CD4-positive, alpha-beta memory T cell (primary cell): ENCODE measurements at regions not wholly inside any gene's neighbourhood (a gene's known extent, or its start where the extent isn't known, plus 50 kb on each side); places are given as distances from the start of the nearest gene placed in this dataset.
"Not testable (repeated sequence)": the region's sequence is repeated elsewhere in the genome, so short reads cannot be mapped to it uniquely, and the experiment has no call there.

Experiments
- CTCF ChIA-PET: fragments of 350-600 bp; sonication (Branson Sonifier 250); formaldehyde crosslinking; loops from one replicate; lab custom pipeline; 2021; ENCODE audit warnings: inconsistent platforms; ENCODE audit not compliant: partially characterized antibody; lab: Charles Lee
- POLR2A ChIA-PET: fragments of 350-600 bp; sonication (Branson Sonifier 250); formaldehyde crosslinking; loops from one replicate; lab custom pipeline; 2021; ENCODE audit not compliant: partially characterized antibody; lab: Charles Lee
- DNase-seq, 5 donors: peaks; one replicate each; pipeline versions ENCODE4 v3.0.0 to v3.0.0-alpha.2; 2020 to 2022; ENCODE audit warnings: mixed read lengths in 1 of 5
- H3K27ac ChIP-seq: one replicate; pipeline ENCODE4 v1.7.0; 2013; ENCODE audit warnings: low read depth, low read length
- H3K27me3 ChIP-seq: 2 replicates; pipeline ENCODE4 v1.7.0; 2013; ENCODE audit warnings: mild to moderate bottlenecking, low read length, moderate library complexity; ENCODE audit not compliant: insufficient read depth
- H3K36me3 ChIP-seq: 2 replicates; pipeline ENCODE4 v1.7.0; 2013; ENCODE audit warnings: mild to moderate bottlenecking, low read length, moderate library complexity; ENCODE audit not compliant: insufficient read depth
- H3K4me1 ChIP-seq: 2 replicates; pipeline ENCODE4 v1.7.0; 2013; ENCODE audit warnings: mild to moderate bottlenecking, low read length, moderate library complexity; ENCODE audit not compliant: insufficient read depth
- H3K4me3 ChIP-seq, 2 donors: one replicate each; pipeline ENCODE4 v1.7.0; 2013; ENCODE audit warnings: low read length in 2 of 2, mild to moderate bottlenecking in 1 of 2
- H3K9me3 ChIP-seq, 2 donors: one replicate each; pipeline ENCODE4 v1.7.0; 2013; ENCODE audit warnings: low read length in 2 of 2, control low read depth in 1 of 2; ENCODE audit not compliant: control insufficient read depth in 1 of 2
- H3K27ac Mint-ChIP-seq, 7 donors: one replicate each; pipeline ENCODE4 v1.8.0; 2020 to 2021; ENCODE audit warnings: mixed read lengths in 7 of 7, mild to moderate bottlenecking in 6 of 7, inconsistent platforms in 3 of 7, moderate library complexity in 3 of 7
- H3K27me3 Mint-ChIP-seq, 2 donors: one replicate each; pipeline ENCODE4 v1.8.0; 2020 to 2021; ENCODE audit warnings: mixed read lengths in 2 of 2
- H3K36me3 Mint-ChIP-seq, 2 donors: one replicate each; pipeline ENCODE4 v1.8.0; 2020 to 2021; ENCODE audit warnings: mixed read lengths in 2 of 2, inconsistent platforms in 1 of 2, mild to moderate bottlenecking in 1 of 2
- H3K4me1 Mint-ChIP-seq, 4 donors: one replicate each; pipeline ENCODE4 v1.8.0; 2020 to 2021; ENCODE audit warnings: mixed read lengths in 4 of 4, mild to moderate bottlenecking in 1 of 4
- H3K4me3 Mint-ChIP-seq, 8 donors: one replicate each; pipeline ENCODE4 v1.8.0; 2020 to 2021; ENCODE audit warnings: mixed read lengths in 8 of 8, mild to moderate bottlenecking in 7 of 8, moderate library complexity in 6 of 8, inconsistent platforms in 3 of 8
- H3K9me3 Mint-ChIP-seq, 8 donors: one replicate each; pipeline ENCODE4 v1.8.0; 2020 to 2021; ENCODE audit warnings: mixed read lengths in 8 of 8, mild to moderate bottlenecking in 5 of 8, inconsistent platforms in 3 of 8, moderate library complexity in 1 of 8
- intact Hi-C: fragments of 100-400 bp; cut with micrococcal nuclease; formaldehyde crosslinking; loops from one replicate; pipeline ENCODE4 v1.15.1; 2023

DNA sequence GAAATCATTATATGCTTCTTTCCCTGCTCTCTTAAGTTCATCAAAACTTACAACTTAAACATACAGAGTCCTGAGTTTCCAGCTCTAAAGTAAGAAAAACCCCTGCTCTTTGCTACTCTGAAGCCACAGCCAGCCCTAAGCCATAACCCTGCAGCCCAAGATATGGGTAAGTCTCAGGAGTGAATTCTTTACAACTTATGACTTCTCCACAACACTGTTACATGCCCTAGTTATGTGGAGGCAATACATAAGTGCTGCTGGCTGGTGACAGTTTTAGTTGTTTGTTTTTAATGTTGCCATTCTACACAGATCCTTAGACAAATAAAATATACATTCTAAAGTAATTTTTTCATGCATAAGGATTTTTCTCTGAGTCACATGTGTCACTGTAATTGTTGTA lies 100.2 kb downstream of the FBXO8 start:
- ChIA-PET POLR2A (no interaction called here), CTCF (interaction anchor here (0.9 kb wide), 1 partner anchor 15 kb away, joined by 3 read pairs; no protein-coding TSS in a partner anchor)
- H3K36me3 ChIP-seq, result no peaks in the 10 kb centered on the region
- H3K27ac ChIP-seq, result no peak overlapping the region
- H3K27me3 Mint-ChIP-seq, result peaks cover 13 to 28% of the 10 kb centered on the region in 2 donors
- no peak for DNase-seq
- intact Hi-C loops, result no loop called here
- H3K9me3 ChIP-seq, result no peaks in the 10 kb centered on the region
- no peak overlapping the region for H3K4me3 Mint-ChIP-seq
- H3K27ac Mint-ChIP-seq, result no peak overlapping the region
- H3K4me1 ChIP-seq, result no peaks in the 10 kb centered on the region
- no peak overlapping the region for H3K4me3 ChIP-seq
- H3K9me3 Mint-ChIP-seq, result peaks cover 0 to 2% (median 0%) of the 10 kb centered on the region in 8 donors
- H3K27me3 ChIP-seq, result no peaks in the 10 kb centered on the region
- H3K36me3 Mint-ChIP-seq, result no peaks in the 10 kb centered on the region
- no peaks in the 10 kb centered on the region for H3K4me1 Mint-ChIP-seq

DNA sequence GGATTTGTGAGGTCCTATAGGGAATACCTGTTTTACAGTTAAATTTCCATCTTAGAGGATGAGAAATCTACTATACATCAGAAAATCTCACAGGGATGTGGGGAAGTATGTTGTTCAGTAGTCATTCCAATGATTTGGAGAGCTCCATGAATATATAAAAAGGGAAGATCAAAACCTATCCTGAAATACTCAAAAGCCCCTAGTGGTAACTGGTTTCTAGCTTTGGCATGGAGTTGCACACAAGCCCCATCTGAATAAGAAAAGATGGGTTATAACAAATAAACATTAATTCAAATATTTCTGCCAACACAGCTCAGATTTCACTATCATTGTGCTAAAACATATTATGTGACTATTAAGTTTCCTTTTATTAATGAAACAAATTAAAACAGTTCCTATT lies 101.6 kb downstream of the FBXO8 start:
- no peak overlapping the region for H3K27ac Mint-ChIP-seq
- H3K36me3 Mint-ChIP-seq, result no peaks in the 10 kb centered on the region
- no peaks in the 10 kb centered on the region for H3K9me3 ChIP-seq
- H3K4me1 ChIP-seq, result no peaks in the 10 kb centered on the region
- intact Hi-C loops, result no loop called here
- ChIA-PET POLR2A (no interaction called here), CTCF (no interaction called here)
- DNase-seq, result no peak
- H3K4me1 Mint-ChIP-seq, result no peaks in the 10 kb centered on the region
- H3K36me3 ChIP-seq, result no peaks in the 10 kb centered on the region
- peaks cover 0 to 2% (median 0%) of the 10 kb centered on the region in 8 donors for H3K9me3 Mint-ChIP-seq
- H3K27me3 Mint-ChIP-seq, result peaks cover 11 to 22% of the 10 kb centered on the region in 2 donors
- no peak overlapping the region for H3K27ac ChIP-seq
- no peaks in the 10 kb centered on the region for H3K27me3 ChIP-seq
- H3K4me3 ChIP-seq, result no peak overlapping the region
- no peak overlapping the region for H3K4me3 Mint-ChIP-seq

DNA sequence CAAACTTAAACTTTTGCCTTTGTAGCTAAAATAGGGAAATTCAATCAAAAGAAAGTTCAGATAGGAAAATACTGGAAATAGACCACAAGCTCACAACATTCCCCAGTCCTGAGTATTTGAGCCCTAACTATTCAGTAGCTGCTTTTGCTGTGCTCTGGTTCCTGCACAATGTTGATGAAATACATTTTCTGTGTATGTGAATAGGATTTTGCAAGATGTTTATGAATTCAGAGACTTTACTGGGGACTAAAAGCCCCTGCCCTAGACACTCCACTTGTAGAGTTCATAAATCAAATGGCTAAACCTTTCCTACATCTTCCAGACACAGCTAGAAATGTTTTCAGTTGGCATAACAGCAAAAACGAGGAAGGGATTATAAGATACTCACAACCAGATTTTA lies 105.9 kb downstream of the FBXO8 start:
- Histone ChIP-seq H3K27ac (no peak overlapping the region), H3K36me3 (no peaks in the 10 kb centered on the region), H3K4me3 (no peak overlapping the region), H3K27me3 (no peaks in the 10 kb centered on the region), H3K9me3 (no peaks in the 10 kb centered on the region), H3K4me1 (no peaks in the 10 kb centered on the region)
- Mint-ChIP-seq H3K27me3 (peaks cover 11 to 12% of the 10 kb centered on the region in 2 donors), H3K27ac (no peak overlapping the region), H3K4me3 (no peak overlapping the region), H3K36me3 (no peaks in the 10 kb centered on the region), H3K9me3 (peaks cover 0 to 2% (median 0%) of the 10 kb centered on the region in 8 donors), H3K4me1 (no peaks in the 10 kb centered on the region)
- DNase-seq, result no peak
- intact Hi-C loops, result no loop called here
- ChIA-PET POLR2A (no interaction called here), CTCF (no interaction called here)

DNA sequence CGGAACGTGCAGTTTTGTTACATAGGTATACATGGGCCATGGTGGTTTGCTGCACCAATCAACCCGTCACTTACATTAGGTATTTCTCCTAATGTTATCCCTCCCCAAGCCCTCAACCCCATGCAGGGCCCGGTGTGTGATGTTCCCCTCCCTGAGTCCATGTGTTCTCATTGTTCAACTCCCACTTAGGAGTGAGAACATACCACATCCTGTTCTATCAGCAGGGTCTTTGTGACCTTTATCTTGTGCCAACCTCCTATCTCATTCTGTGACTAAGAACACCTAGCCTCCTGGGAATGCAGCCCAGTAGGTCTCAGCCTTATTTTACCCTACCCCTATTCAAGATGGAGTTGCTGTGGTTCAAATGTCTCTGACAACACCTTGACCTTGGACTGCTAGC lies 107.6 kb downstream of the FBXO8 start:
- H3K27me3 Mint-ChIP-seq, result peaks cover 9 to 17% of the 10 kb centered on the region in 2 donors
- H3K4me3 Mint-ChIP-seq, H3K36me3 Mint-ChIP-seq, H3K27ac Mint-ChIP-seq, H3K9me3 ChIP-seq, POLR2A ChIA-PET, H3K4me3 ChIP-seq, H3K36me3 ChIP-seq, H3K9me3 Mint-ChIP-seq, DNase-seq, H3K4me1 ChIP-seq, CTCF ChIA-PET, H3K27me3 ChIP-seq, H3K27ac ChIP-seq, H3K4me1 Mint-ChIP-seq, intact Hi-C loops: not testable (repeated sequence)

DNA sequence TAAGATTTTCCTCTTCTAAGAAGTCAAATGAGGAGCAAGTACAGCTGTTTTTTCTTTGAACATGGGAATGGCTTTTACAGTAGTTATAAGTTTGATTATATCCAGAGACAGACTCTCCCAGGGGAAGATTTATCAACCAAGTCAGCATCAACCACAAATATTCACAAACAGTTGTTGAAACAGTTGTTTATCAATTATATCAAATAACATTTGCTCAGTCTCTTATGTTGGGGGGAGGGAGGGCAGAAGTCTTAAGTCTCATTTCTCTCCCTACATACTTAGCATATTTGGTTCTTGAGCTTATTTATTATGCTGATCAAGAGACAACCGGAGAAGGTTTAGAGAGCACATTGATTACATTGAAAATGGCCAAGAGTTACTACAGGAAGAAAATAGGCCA lies 110.1 kb downstream of the FBXO8 start:
- intact Hi-C loops, result no loop called here
- H3K4me3 Mint-ChIP-seq, result no peak overlapping the region
- Histone ChIP-seq H3K4me1 (no peaks in the 10 kb centered on the region), H3K9me3 (no peaks in the 10 kb centered on the region), H3K27me3 (no peaks in the 10 kb centered on the region), H3K4me3 (no peak overlapping the region), H3K27ac (no peak overlapping the region), H3K36me3 (no peaks in the 10 kb centered on the region)
- peaks cover 5 to 15% of the 10 kb centered on the region in 2 donors for H3K27me3 Mint-ChIP-seq
- peaks cover 0 to 2% (median 0%) of the 10 kb centered on the region in 8 donors for H3K9me3 Mint-ChIP-seq
- H3K27ac Mint-ChIP-seq, result no peak overlapping the region
- CTCF ChIA-PET, result no interaction called here
- H3K4me1 Mint-ChIP-seq, result no peaks in the 10 kb centered on the region
- POLR2A ChIA-PET, result no interaction called here
- DNase-seq, result no peak
- H3K36me3 Mint-ChIP-seq, result no peaks in the 10 kb centered on the region

DNA sequence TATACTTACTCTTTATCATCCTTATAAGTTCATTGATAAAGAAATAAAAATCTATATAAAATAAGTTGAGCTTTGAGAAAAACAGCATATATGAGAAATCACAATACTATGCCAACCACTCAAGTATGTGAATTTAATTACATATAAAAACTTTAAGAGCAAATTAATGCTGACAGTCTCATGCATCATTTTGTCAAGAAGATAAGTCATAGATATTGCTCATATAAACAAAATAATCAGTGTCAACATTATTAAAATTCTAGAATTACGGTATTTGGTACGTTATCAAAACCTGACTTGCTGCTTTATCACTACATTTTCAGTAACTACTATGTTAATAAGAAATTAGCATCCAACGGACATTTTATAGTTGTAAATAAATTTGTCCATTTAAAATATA lies 111.2 kb downstream of the FBXO8 start:
- Mint-ChIP-seq H3K27ac (no peak overlapping the region), H3K9me3 (peaks cover 0 to 2% (median 0%) of the 10 kb centered on the region in 8 donors), H3K4me1 (no peaks in the 10 kb centered on the region), H3K27me3 (peaks cover 5 to 15% of the 10 kb centered on the region in 2 donors), H3K4me3 (no peak overlapping the region), H3K36me3 (no peaks in the 10 kb centered on the region)
- Histone ChIP-seq H3K27me3 (no peaks in the 10 kb centered on the region), H3K4me1 (no peaks in the 10 kb centered on the region), H3K9me3 (no peaks in the 10 kb centered on the region), H3K27ac (no peak overlapping the region), H3K36me3 (no peaks in the 10 kb centered on the region), H3K4me3 (no peak overlapping the region)
- DNase-seq, result no peak
- CTCF ChIA-PET, result no interaction called here
- intact Hi-C loops, result no loop called here
- POLR2A ChIA-PET, result no interaction called here

DNA sequence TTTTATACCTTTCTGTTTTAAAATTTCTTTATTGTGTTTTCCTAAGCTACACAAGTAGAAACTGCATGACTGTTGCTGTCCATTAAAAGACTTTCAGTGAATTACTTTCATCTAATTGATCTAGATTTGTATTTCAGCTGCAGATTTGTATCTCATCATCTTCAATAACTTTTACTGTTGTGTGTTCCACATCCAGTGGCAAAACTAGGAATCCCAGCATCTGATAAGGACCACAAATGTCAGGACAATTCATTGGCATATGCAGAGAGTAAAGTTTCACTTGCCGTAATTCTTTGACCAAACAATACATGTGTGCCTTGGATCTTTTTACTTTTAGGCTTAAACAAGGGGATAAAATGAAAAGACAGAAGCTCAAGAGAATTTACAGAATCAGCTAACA lies 112.6 kb downstream of the FBXO8 start:
- Mint-ChIP-seq H3K4me3 (no peak overlapping the region), H3K27me3 (peaks cover under 1 to 12% of the 10 kb centered on the region in 2 donors), H3K27ac (no peak overlapping the region), H3K9me3 (peaks cover 0 to 2% (median 0%) of the 10 kb centered on the region in 8 donors), H3K4me1 (no peaks in the 10 kb centered on the region), H3K36me3 (no peaks in the 10 kb centered on the region)
- DNase-seq, result no peak
- Histone ChIP-seq H3K27me3 (no peaks in the 10 kb centered on the region), H3K4me3 (no peak overlapping the region), H3K27ac (no peak overlapping the region), H3K36me3 (no peaks in the 10 kb centered on the region), H3K4me1 (no peaks in the 10 kb centered on the region), H3K9me3 (no peaks in the 10 kb centered on the region)
- POLR2A ChIA-PET, result no interaction called here
- CTCF ChIA-PET, result no interaction called here
- intact Hi-C loops, result no loop called here

DNA sequence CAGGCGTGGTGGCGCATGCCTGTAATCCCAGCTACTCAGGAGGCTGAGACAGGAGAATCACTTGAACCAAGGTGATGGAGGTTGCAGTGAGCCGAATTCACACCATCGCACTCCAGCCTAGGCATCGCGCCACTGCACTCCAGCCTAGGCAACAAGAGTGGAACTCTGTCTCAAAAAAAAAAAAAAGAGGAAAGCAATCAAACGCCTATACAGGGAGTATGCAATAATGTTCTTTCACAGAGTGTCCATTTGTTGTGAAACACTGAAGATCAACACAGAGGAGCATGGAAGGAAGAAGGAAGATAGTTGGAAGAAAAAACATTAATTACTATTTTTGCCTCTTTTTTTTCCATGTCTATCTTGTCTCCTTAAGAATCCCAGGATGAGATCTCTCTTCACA lies 113.4 kb downstream of the FBXO8 start:
- H3K9me3 ChIP-seq, result no peaks in the 10 kb centered on the region
- Mint-ChIP-seq H3K4me3 (no peak overlapping the region), H3K36me3 (no peaks in the 10 kb centered on the region), H3K9me3 (peaks cover 0 to 2% (median 0%) of the 10 kb centered on the region in 8 donors), H3K4me1 (no peaks in the 10 kb centered on the region), H3K27ac (no peak overlapping the region), H3K27me3 (peaks cover 0 to 12% of the 10 kb centered on the region in 2 donors)
- no peaks in the 10 kb centered on the region for H3K36me3 ChIP-seq
- ChIA-PET CTCF (no interaction called here), POLR2A (no interaction called here)
- no peaks in the 10 kb centered on the region for H3K27me3 ChIP-seq
- intact Hi-C loops, result no loop called here
- no peak overlapping the region for H3K4me3 ChIP-seq
- H3K27ac ChIP-seq, result no peak overlapping the region
- no peak for DNase-seq
- no peaks in the 10 kb centered on the region for H3K4me1 ChIP-seq
